Kidney (tissue), 13 donors: ENCODE measurements at regions not wholly inside any gene's neighbourhood (a gene's known extent, or its start where the extent isn't known, plus 50 kb on each side); places are given as distances from the start of the nearest gene placed in this dataset.

Source experiments
- DNase-seq, 5 donors: peaks; one replicate each; pipeline ENCODE4 v3.0.0-alpha.2; 2013 to 2020
- FAIRE-seq: peaks from 2 replicates; lab custom pipeline; 2012; peaks lifted over from hg19 to GRCh38; lab: Jason Lieb, UNC
- H3K27ac ChIP-seq, 2 donors: one replicate each; pipeline ENCODE4 v1.7.0; 2013; ENCODE audit warnings: low read depth in 2 of 2, low read length in 2 of 2, inconsistent platforms in 1 of 2
- H3K27me3 ChIP-seq: one replicate; pipeline ENCODE4 v1.7.1; 2013; ENCODE audit warnings: low read length, inconsistent platforms; ENCODE audit not compliant: control insufficient read depth, insufficient read depth
- H3K36me3 ChIP-seq, 3 donors: one replicate each; pipeline versions ENCODE4 v1.7.0 to v1.7.1; 2013; ENCODE audit warnings: low read length in 3 of 3, control low read depth in 1 of 3, inconsistent platforms in 1 of 3; ENCODE audit not compliant: insufficient read depth in 3 of 3, control insufficient read depth in 2 of 3
- H3K4me1 ChIP-seq, 3 donors: one replicate each; pipeline versions ENCODE4 v1.7.0 to v1.7.1; 2013; ENCODE audit warnings: low read length in 3 of 3, inconsistent platforms in 1 of 3, low read depth in 1 of 3; ENCODE audit not compliant: control insufficient read depth in 2 of 3, insufficient read depth in 2 of 3
- H3K4me3 ChIP-seq, 3 donors: one replicate each; pipeline versions ENCODE4 v1.7.0 to v1.8.1; 2013; ENCODE audit warnings: low read length in 3 of 3, control low read depth in 1 of 3, inconsistent platforms in 1 of 3
- H3K9ac ChIP-seq, 3 donors: one replicate each; pipeline versions ENCODE4 v1.7.0 to v1.7.1; 2013; ENCODE audit warnings: low read length in 3 of 3, control low read depth in 1 of 3, inconsistent platforms in 1 of 3
- H3K9me3 ChIP-seq, 3 donors: one replicate each; pipeline versions ENCODE4 v1.7.0 to v1.7.1; 2013; ENCODE audit warnings: low read length in 3 of 3, control low read depth in 1 of 3, inconsistent platforms in 1 of 3; ENCODE audit not compliant: control insufficient read depth in 2 of 3, insufficient read depth in 1 of 3
- CTCF ChIP-seq: IDR thresholded peaks from 3 replicates; pipeline ENCODE4 v1.5.1; 2012; ENCODE audit warnings: mild to moderate bottlenecking, moderate library complexity, borderline replicate concordance; ENCODE audit not compliant: insufficient read depth; ENCODE audit errors: extremely low read depth
- intact Hi-C: fragments of 100-400 bp; cut with DNase I; formaldehyde crosslinking; loops from one replicate; pipeline ENCODE4 v1.11.1; 2022
- donor health status: control.
- donor health status: control.
- donor health status: control.
- donor health status: control.
- donor health status: control.
- donor health status: DM: yes; HTN: yes; CAD: no.
- donor health status: Normal renal cell carcinoma (clear cell type).

- TF ChIP-seq CTCF = no peak
- DNase-seq (no peak), FAIRE-seq (no peak)
- Histone ChIP-seq H3K4me3 (no peak overlapping the region), H3K9me3 (no peaks in the 10 kb centered on the region), H3K27ac (no peak overlapping the region), H3K9ac (no peak overlapping the region), H3K27me3 (no peaks in the 10 kb centered on the region), H3K4me1 (peaks cover 0 to 9% (median 3%) of the 10 kb centered on the region in 3 donors), H3K36me3 (no peaks in the 10 kb centered on the region)
- intact Hi-C loops = no loop called here
Measured at GRCh38 chr2:223416815-223417610, 185.1 kb downstream of the SCG2 start.

- DNase-seq = peak in 3 of 5 donors; percentile 32 to 74 (median 51)
- Histone ChIP-seq H3K36me3 (no peaks in the 10 kb centered on the region), H3K9ac (no peak overlapping the region), H3K27me3 (no peaks in the 10 kb centered on the region), H3K4me3 (no peak overlapping the region), H3K4me1 (peaks cover 0 to 9% (median 3%) of the 10 kb centered on the region in 3 donors), H3K27ac (peak overlapping the region in 1 of 2 donors; percentile 5), H3K9me3 (no peaks in the 10 kb centered on the region)
- TF ChIP-seq CTCF = no peak
- intact Hi-C loops = no loop called here
- FAIRE-seq = no peak
Measured at GRCh38 chr2:223418131-223418530, 184.0 kb downstream of the SCG2 start.

GRCh38 chr2:223418604-223419199 is 183.5 kb downstream of the SCG2 start:
- FAIRE-seq (no peak), DNase-seq (no peak)
- Histone ChIP-seq H3K27me3 (no peaks in the 10 kb centered on the region), H3K9me3 (no peaks in the 10 kb centered on the region), H3K4me1 (peaks cover 0 to 9% (median 3%) of the 10 kb centered on the region in 3 donors), H3K27ac (peak overlapping the region in 1 of 2 donors; percentile 5), H3K9ac (peak overlapping the region in 1 of 3 donors; percentile 2), H3K36me3 (no peaks in the 10 kb centered on the region), H3K4me3 (no peak overlapping the region)
- TF ChIP-seq CTCF = no peak
- intact Hi-C loops = no loop called here
